ENCODE measurements at regions not wholly inside any gene's neighbourhood (a gene's known extent, or its start where the extent isn't known, plus 50 kb on each side); places are given as distances from the start of the nearest gene placed in this dataset.

DNA sequence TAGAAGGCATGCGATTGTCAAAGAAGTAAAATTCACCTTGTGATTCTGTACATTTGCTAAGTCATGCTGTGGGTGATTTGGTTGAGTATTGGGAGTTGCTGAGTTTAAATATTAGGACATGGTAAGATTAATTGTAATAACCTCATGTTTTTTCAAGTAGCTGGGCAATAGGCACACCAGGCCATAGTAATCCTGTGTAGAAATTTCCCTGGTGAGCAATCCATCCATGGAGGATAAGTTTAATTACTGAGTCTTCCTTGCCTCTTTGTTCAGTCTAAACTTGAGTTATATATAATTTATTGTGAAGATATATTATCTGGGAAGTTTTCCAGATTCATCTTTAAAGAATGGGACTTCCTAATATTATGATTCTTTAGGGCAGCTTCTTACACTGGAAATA lies 221.1 kb upstream of the NUDT12 start:
- no peaks in the 10 kb centered on the region for H3K9me3 ChIP-seq
- no peak for TF ChIP-seq CTCF (IDR thresholded peaks at IDR 0.05)
- H3K36me3 ChIP-seq, result no peaks in the 10 kb centered on the region
- no peak for DNase-seq
- no peak overlapping the region for H3K27ac ChIP-seq
- no peaks in the 10 kb centered on the region for H3K27me3 ChIP-seq
- H3K4me3 ChIP-seq, result no peak overlapping the region
- H3K4me1 ChIP-seq, result peaks cover 0 to 10% (median 0%) of the 10 kb centered on the region in 4 donors
- intact Hi-C loops (cut with DNase I; ENCODE audit: low total_unique reads), result no loop called here

- Histone ChIP-seq H3K9me3 (no peaks in the 10 kb centered on the region), H3K27ac (no peak overlapping the region), H3K27me3 (no peaks in the 10 kb centered on the region), H3K4me1 (peaks cover 0 to 7% (median 0%) of the 10 kb centered on the region in 4 donors), H3K36me3 (no peaks in the 10 kb centered on the region), H3K4me3 (no peak overlapping the region)
- DNase-seq, result no peak
- TF ChIP-seq CTCF (IDR thresholded peaks at IDR 0.05), result no peak
- intact Hi-C loops (cut with DNase I; ENCODE audit: low total_unique reads), result no loop called here
These were observed 218.2 kb upstream of the NUDT12 start for GRCh38 chr5:103780794-103781193.

GRCh38 chr5:103774721-103775120 lies 212.1 kb upstream of the NUDT12 start:
- Histone ChIP-seq H3K27me3 (no peaks in the 10 kb centered on the region), H3K9me3 (no peaks in the 10 kb centered on the region), H3K27ac (no peak overlapping the region), H3K4me1 (no peaks in the 10 kb centered on the region), H3K4me3 (no peak overlapping the region), H3K36me3 (no peaks in the 10 kb centered on the region)
- intact Hi-C loops (cut with DNase I; ENCODE audit: low total_unique reads), result no loop called here
- DNase-seq, result no peak
- no peak for TF ChIP-seq CTCF (IDR thresholded peaks at IDR 0.05)

GRCh38 chr5:103772248-103772647 lies 209.7 kb upstream of the NUDT12 start:
- DNase-seq, result no peak
- H3K9me3 ChIP-seq, result no peaks in the 10 kb centered on the region
- H3K4me1 ChIP-seq, result no peaks in the 10 kb centered on the region
- no peak for TF ChIP-seq CTCF (IDR thresholded peaks at IDR 0.05)
- no peak overlapping the region for H3K27ac ChIP-seq
- intact Hi-C loops (cut with DNase I; ENCODE audit: low total_unique reads), result no loop called here
- no peak overlapping the region for H3K4me3 ChIP-seq
- no peaks in the 10 kb centered on the region for H3K27me3 ChIP-seq
- H3K36me3 ChIP-seq, result no peaks in the 10 kb centered on the region

DNA sequence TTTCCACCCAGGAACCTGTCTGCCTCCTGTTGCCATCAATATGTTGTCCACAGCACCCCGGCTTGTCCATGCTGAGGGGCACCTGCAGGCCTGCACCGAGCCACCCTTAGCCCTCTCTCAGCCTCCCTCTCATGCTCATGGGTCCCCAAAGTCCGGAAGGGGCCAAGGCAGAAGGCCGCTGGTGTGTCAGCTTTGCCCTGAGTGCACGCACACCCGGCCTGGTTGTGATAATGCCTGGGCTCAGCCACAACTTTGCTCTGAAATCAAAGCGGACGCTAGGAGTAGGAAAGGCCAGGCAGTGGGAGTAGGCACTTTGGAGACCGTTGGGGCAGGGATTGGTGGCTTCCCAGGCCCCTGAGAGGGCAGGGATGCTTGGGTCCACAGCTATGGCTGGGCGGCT lies 201.8 kb upstream of the NUDT12 start:
- Histone ChIP-seq H3K4me1 (no peaks in the 10 kb centered on the region), H3K36me3 (no peaks in the 10 kb centered on the region), H3K9me3 (no peaks in the 10 kb centered on the region), H3K27ac (no peak overlapping the region), H3K27me3 (no peaks in the 10 kb centered on the region), H3K4me3 (no peak overlapping the region)
- intact Hi-C loops (cut with DNase I; ENCODE audit: low total_unique reads), result no loop called here
- DNase-seq, result no peak
- TF ChIP-seq CTCF (IDR thresholded peaks at IDR 0.05), result no peak

- H3K4me3 ChIP-seq, result no peak overlapping the region
- no peak for TF ChIP-seq CTCF (IDR thresholded peaks at IDR 0.05)
- H3K9me3 ChIP-seq, result no peaks in the 10 kb centered on the region
- no peak for DNase-seq
- H3K4me1 ChIP-seq, result no peaks in the 10 kb centered on the region
- no peak overlapping the region for H3K27ac ChIP-seq
- no peaks in the 10 kb centered on the region for H3K36me3 ChIP-seq
- no peaks in the 10 kb centered on the region for H3K27me3 ChIP-seq
- intact Hi-C loops (cut with DNase I; ENCODE audit: low total_unique reads), result no loop called here
These were observed 196.4 kb upstream of the NUDT12 start for GRCh38 chr5:103758996-103759395.
